ENCODE measurements at regions not wholly inside any gene's neighbourhood (a gene's known extent, or its start where the extent isn't known, plus 50 kb on each side); places are given as distances from the start of the nearest gene placed in this dataset.

GRCh38 chr4:18559492-18559891, 537.9 kb upstream of the LCORL start:
- DNase-seq (ENCODE audit: low spot score) (no peak), ATAC-seq (no peak)

GRCh38 chr4:18556402-18556801, 534.8 kb upstream of the LCORL start:
- ATAC-seq (no peak), DNase-seq (ENCODE audit: low spot score) (no peak)

- DNase-seq (ENCODE audit: low spot score) (no peak), ATAC-seq (no peak)
Measured at GRCh38 chr4:18540349-18540748, 518.8 kb upstream of the LCORL start.

DNA sequence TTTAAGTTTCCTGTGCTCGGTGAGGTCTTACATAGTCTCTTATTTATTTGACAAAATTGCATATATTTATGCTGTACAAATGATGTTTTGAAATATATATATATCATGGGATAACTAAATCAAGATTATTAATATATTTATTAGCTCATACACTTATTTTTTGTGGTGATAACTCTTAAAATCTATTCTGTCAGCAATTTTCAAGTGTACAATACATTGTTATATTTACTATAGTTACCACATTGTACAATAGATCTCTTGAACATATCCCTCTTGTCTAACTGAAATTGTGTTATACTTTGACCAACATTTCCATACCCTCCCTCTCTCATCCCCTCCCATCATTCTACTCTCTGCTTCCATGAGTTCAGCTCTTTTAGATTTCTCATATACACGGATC, 516.6 kb upstream of the LCORL start:
- DNase-seq (ENCODE audit: low spot score) (no peak), ATAC-seq (no peak)

- no peak for DNase-seq (ENCODE audit: low spot score)
- no peak for ATAC-seq
Measured at GRCh38 chr4:18536428-18536827, 514.9 kb upstream of the LCORL start.

DNA sequence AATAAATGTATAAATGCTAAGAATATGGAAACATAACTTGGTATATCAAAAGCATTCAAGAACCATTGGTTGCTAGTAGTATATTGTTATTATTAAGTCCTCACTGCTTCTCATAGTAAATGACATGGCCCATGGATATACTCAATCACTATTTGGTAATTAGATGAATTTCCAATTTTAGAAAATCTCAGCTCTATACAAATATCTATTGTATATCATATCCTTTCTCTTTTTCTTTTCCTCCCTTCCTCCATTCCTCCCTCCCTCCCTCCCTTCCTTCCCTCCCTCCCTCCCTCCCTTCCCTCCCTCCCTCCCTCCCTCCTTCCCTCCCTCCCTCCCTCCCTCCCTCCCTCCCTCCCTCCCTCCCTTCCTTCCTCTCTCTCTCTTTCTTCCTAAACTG, 514.4 kb upstream of the LCORL start:
- no peak for DNase-seq (ENCODE audit: low spot score)
- ATAC-seq = no peak

DNA sequence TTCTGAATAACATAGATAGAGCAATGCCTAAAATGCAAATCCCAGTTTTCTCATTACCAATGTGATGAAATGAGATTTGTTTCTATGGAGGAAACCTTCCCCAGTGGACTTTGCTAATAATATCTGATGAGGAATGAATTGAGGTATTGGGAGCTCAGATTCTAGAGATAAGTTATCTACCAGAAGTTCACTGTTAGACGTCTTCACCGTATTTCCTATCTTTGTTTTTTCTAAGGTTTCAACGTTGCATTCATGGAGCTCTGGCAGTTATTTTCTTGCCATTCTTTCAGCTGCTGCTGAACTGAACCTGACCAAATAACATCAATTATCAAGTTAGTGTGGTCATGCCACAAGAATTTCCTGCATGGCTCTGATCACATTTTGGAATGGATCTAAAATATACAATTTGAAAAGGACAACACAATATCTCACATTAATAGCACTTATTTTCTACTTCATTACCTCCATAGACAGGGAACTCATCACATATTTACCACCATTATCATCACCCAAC, 511.8 kb upstream of the LCORL start:
- DNase-seq (ENCODE audit: low spot score) (no peak), ATAC-seq (no peak)

GRCh38 chr4:18531731-18532130, 510.2 kb upstream of the LCORL start:
- ATAC-seq (no peak), DNase-seq (ENCODE audit: low spot score) (no peak)

DNA sequence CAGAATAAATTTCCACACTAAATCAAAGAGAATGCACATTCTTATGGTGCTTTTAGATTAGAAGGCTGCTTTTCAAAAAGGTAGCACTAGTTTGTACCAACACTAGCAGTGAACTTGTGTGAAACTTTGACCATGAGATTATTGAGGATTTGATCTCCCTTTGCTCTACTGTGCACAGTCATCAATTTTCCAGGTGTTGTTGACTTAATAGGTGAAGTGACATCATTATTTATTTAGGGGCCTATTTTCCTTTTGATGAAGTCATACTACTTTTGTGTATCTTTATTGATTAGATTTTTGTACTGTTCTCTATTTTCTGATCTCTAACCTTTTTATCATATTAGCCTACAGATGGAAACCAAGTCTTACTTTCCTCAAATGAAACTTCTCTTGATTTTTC, 507.9 kb upstream of the LCORL start:
- DNase-seq (ENCODE audit: low spot score) = no peak
- ATAC-seq = no peak

- ATAC-seq (no peak), DNase-seq (ENCODE audit: low spot score) (no peak)
Measured at GRCh38 chr4:18524667-18525066, 503.1 kb upstream of the LCORL start.

- ATAC-seq (no peak), DNase-seq (ENCODE audit: low spot score) (no peak)
Measured at GRCh38 chr4:18518098-18518497, 496.5 kb upstream of the LCORL start.

- DNase-seq (ENCODE audit: low spot score) = no peak
- no peak for ATAC-seq
Measured at GRCh38 chr4:18513861-18514260, 492.3 kb upstream of the LCORL start.

DNA sequence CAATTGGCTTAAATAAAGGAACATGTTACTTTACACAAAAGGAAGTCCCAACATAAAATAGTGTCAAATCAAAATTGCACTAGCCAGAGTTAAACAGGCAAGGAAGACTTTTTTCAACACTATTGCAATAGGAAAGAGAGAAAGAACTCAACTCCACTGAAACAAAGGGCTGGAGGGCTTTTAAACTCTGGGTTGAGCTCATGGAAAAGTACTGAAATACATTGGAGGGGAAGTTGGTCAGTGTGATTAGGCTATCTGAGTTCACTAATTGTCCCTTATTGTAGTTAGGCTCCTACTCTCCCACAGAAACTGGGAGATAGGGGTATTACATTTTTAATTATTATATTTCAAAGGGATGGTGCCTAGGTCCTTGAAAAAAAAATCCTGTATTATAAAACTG, 491.2 kb upstream of the LCORL start:
- DNase-seq (ENCODE audit: low spot score) = no peak
- ATAC-seq = no peak

- ATAC-seq (no peak), DNase-seq (ENCODE audit: low spot score) (no peak)
Measured at GRCh38 chr4:18511727-18512126, 490.2 kb upstream of the LCORL start.

GRCh38 chr4:18508786-18509185, 487.2 kb upstream of the LCORL start:
- no peak for ATAC-seq
- DNase-seq (ENCODE audit: low spot score) = no peak

- DNase-seq (ENCODE audit: low spot score) (no peak), ATAC-seq (no peak)
Measured at GRCh38 chr4:18480928-18481327, 459.4 kb upstream of the LCORL start.

GRCh38 chr4:18480342-18480741, 458.8 kb upstream of the LCORL start:
- ATAC-seq (no peak), DNase-seq (ENCODE audit: low spot score) (no peak)

GRCh38 chr4:18479825-18480224, 458.3 kb upstream of the LCORL start:
- DNase-seq (ENCODE audit: low spot score) (no peak), ATAC-seq (no peak)

DNA sequence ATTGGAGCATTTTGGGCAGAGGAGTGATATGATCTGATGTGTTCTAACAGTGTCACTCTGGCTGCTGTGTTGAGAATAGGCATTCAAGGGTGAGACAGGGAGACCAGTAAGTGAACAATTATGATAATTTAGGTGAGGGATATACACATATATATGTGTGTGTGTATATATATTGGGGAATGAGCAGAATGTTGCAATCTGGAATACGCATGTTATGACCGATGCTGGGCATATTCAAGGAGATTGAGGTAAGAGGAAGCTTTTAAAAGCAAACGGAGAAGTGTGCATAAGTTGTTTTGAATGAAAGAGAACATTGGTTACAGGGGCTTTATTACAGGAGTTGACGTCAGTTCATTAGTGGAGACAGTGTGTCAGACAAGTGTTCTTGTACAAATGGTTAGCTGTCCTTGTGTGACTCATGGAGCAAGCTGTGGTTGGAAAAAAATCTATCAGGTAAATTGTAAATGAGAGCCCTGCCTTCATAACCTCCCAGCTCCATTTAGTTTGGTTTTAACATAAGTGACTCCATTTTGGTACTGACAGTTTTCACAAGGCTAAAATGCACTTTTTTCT, 442.5 kb upstream of the LCORL start:
- ATAC-seq (no peak), DNase-seq (ENCODE audit: low spot score) (no peak)

DNA sequence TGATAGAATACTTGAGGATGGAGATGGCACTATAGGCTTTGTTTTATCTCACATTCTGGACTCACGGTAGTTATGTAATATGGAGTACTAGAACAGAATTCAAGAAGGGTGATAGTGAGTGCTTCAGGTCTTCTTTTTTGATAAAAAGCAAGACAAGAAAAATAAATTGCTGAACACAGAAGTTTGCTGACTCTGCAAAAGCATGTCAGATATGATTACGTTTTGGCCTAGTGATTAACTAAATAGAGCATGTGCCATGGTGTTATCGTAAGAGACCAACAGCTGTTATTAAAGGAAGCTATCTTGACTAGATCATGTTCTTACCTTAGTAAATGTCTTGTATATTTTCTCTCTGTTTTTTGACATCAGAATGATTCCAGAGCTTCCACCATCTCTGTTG, 436.9 kb upstream of the LCORL start:
- ATAC-seq = no peak
- DNase-seq (ENCODE audit: low spot score) = no peak

DNA sequence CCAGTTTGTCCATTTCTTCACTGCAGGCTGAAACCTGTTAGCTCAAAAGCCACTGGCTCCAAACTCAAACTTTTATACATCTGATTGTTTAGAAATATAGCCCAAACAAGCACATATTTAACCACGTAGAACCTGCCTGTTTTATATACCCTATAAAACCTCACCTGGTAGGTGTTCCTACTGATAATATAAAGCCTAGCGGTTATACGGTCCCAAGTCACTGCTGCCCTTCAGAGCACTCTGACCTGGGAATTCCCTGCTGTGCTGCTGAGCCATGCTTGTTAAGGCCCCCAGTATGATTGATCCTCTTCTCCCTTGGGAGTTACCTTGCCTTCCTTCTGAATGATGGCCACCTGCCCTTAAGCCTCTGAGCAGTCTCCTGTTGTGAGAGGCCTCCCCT, 432.8 kb upstream of the LCORL start:
- DNase-seq (ENCODE audit: low spot score) = no peak
- ATAC-seq = no peak

GRCh38 chr4:18445110-18445509, 423.6 kb upstream of the LCORL start:
- DNase-seq (ENCODE audit: low spot score) = no peak
- ATAC-seq = no peak

- ATAC-seq (no peak), DNase-seq (ENCODE audit: low spot score) (no peak)
Measured at GRCh38 chr4:18444206-18444605, 422.7 kb upstream of the LCORL start.

DNA sequence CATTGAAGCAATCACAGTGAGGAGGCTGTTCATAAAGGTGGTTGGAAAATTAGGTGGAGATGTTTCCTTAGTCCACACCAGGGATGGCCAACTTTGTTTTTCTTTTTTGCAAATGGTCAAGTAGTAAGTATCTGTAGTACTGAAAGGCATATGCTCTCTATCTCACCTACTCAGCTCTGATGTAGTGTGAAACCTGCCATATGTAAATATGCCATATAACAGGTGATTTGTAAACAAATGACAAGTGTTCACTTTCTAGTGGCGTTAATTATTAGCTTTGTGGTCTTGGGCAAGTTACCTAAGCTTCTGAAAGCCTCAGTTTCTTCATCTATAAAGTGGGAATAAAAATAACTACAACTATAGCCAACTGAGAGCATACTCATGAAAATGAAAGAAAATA, 421.4 kb upstream of the LCORL start:
- no peak for DNase-seq (ENCODE audit: low spot score)
- ATAC-seq = no peak

Data from left lobe of liver (tissue), 2 donors.